ENCODE measurements at regions not wholly inside any gene's neighbourhood (a gene's known extent, or its start where the extent isn't known, plus 50 kb on each side); places are given as distances from the start of the nearest gene placed in this dataset.

DNA sequence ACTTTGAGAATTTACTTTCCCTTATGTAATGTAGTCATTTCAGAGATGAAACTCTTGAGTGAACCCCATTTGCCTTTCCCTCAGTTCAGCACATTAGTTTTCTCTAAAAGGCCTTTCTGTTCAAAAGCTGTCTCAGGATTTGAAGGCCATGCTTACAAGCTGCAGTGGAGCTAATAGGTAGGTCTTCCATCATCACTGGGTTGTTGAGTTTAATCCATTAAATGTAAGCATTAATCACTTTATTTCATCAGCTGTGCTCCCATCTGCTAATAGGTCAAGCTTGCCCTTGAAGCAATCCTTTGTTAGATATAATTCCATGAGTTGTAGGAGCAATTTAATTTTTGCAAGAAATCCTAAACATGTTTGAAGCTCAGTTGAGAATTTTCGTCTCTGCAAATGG lies 422.2 kb upstream of the ZP4 start:
- Mint-ChIP-seq H3K4me3 (no peak overlapping the region), H3K9me3 (peaks cover 25% of the 10 kb centered on the region), H3K36me3 (peaks cover under 1% of the 10 kb centered on the region; the same call in 1 of the 2 replicates), H3K27me3 (ENCODE audit: low read depth) (no peaks in the 10 kb centered on the region), H3K4me1 (no peaks in the 10 kb centered on the region), H3K27ac (no peak overlapping the region)
- ATAC-seq = no peak
- TF ChIP-seq, protein P1, sequence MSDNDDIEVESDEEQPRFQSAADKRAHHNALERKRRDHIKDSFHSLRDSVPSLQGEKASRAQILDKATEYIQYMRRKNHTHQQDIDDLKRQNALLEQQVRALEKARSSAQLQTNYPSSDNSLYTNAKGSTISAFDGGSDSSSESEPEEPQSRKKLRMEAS (CRISPR knock-in tag; IDR thresholded peaks at IDR 0.05) = no peak
- TF ChIP-seq ZNF423 (CRISPR knock-in tag; IDR thresholded peaks at IDR 0.05) (no peak), ATF1 (CRISPR knock-in tag; IDR thresholded peaks at IDR 0.05) (no peak)
- TF ChIP-seq, protein P2, sequence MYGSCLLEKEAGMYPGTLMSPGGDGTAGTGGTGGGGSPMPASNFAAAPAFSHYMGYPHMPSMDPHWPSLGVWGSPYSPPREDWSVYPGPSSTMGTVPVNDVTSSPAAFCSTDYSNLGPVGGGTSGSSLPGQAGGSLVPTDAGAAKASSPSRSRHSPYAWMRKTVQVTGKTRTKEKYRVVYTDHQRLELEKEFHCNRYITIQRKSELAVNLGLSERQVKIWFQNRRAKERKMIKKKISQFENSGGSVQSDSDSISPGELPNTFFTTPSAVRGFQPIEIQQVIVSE (CRISPR knock-in tag; IDR thresholded peaks at IDR 0.05; ENCODE audit: borderline replicate concordance) = no peak
- TF ChIP-seq, protein P3, sequence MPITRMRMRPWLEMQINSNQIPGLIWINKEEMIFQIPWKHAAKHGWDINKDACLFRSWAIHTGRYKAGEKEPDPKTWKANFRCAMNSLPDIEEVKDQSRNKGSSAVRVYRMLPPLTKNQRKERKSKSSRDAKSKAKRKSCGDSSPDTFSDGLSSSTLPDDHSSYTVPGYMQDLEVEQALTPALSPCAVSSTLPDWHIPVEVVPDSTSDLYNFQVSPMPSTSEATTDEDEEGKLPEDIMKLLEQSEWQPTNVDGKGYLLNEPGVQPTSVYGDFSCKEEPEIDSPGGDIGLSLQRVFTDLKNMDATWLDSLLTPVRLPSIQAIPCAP (CRISPR knock-in tag; IDR thresholded peaks at IDR 0.05) = no peak
- TF ChIP-seq, protein P4, sequence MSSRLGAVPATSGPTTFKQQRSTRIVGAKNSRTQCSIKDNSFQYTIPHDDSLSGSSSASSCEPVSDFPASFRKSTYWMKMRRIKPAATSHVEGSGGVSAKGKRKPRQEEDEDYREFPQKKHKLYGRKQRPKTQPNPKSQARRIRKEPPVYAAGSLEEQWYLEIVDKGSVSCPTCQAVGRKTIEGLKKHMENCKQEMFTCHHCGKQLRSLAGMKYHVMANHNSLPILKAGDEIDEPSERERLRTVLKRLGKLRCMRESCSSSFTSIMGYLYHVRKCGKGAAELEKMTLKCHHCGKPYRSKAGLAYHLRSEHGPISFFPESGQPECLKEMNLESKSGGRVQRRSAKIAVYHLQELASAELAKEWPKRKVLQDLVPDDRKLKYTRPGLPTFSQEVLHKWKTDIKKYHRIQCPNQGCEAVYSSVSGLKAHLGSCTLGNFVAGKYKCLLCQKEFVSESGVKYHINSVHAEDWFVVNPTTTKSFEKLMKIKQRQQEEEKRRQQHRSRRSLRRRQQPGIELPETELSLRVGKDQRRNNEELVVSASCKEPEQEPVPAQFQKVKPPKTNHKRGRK (CRISPR knock-in tag; IDR thresholded peaks at IDR 0.05; ENCODE audit: borderline replicate concordance) = no peak
- TF ChIP-seq, protein P5, sequence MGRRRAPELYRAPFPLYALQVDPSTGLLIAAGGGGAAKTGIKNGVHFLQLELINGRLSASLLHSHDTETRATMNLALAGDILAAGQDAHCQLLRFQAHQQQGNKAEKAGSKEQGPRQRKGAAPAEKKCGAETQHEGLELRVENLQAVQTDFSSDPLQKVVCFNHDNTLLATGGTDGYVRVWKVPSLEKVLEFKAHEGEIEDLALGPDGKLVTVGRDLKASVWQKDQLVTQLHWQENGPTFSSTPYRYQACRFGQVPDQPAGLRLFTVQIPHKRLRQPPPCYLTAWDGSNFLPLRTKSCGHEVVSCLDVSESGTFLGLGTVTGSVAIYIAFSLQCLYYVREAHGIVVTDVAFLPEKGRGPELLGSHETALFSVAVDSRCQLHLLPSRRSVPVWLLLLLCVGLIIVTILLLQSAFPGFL (CRISPR knock-in tag; IDR thresholded peaks at IDR 0.05; ENCODE audit: borderline replicate concordance) = no peak
- DNase-seq (ENCODE audit: low spot score) = no peak
- POLR2A ChIA-PET = interaction anchor here (0.6 kb wide), 1 partner anchor 462 kb away, joined by 5 read pairs; no protein-coding TSS in a partner anchor
- CTCF ChIA-PET = no interaction called here

DNA sequence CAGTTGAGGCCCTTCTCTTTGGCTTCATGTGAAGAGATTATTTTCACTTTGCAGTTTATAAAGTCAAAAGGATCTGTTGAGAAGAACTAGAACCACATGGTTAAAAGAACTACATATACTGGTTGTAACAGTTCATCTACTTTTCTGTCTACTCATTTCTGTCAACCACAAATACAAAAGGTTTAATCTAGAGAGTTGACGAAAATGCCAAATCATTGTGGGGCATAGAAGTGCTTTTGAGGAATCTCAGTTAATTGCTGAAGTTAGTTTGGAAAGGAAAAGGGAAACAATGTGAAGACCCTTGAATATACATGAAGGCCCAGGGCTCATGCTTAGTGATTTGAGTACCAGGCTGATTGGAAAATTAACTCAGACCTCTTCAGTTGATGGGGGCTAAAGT lies 415.7 kb upstream of the ZP4 start:
- ATAC-seq (no peak), DNase-seq (ENCODE audit: low spot score) (no peak)
- H3K4me1 Mint-ChIP-seq = no peaks in the 10 kb centered on the region
- H3K27ac Mint-ChIP-seq = no peak overlapping the region
- peaks cover 26% of the 10 kb centered on the region for H3K9me3 Mint-ChIP-seq
- CTCF ChIA-PET = no interaction called here
- H3K4me3 Mint-ChIP-seq = no peak overlapping the region
- POLR2A ChIA-PET = no interaction called here
- H3K36me3 Mint-ChIP-seq = peaks cover 9% of the 10 kb centered on the region; the same call in 1 of the 2 replicates
- no peaks in the 10 kb centered on the region; the same call in 1 of the 2 replicates for H3K27me3 Mint-ChIP-seq (ENCODE audit: low read depth)
- TF ChIP-seq OVOL2 (CRISPR knock-in tag; IDR thresholded peaks at IDR 0.05; ENCODE audit: borderline replicate concordance) (no peak), NR1H2 (CRISPR knock-in tag; IDR thresholded peaks at IDR 0.05) (no peak), EMX1 (CRISPR knock-in tag; IDR thresholded peaks at IDR 0.05) (no peak), ETV6 (CRISPR knock-in tag; IDR thresholded peaks at IDR 0.05) (no peak), CBFB (CRISPR knock-in tag; IDR thresholded peaks at IDR 0.05; ENCODE audit: low read depth) (no peak), ZNF396 (CRISPR knock-in tag; IDR thresholded peaks at IDR 0.05; ENCODE audit: borderline replicate concordance) (no peak), CREB1 (CRISPR knock-in tag; IDR thresholded peaks at IDR 0.05) (no peak)
- TF ChIP-seq, protein P3 (CRISPR knock-in tag; IDR thresholded peaks at IDR 0.05) = no peak
- TF ChIP-seq, protein P6, sequence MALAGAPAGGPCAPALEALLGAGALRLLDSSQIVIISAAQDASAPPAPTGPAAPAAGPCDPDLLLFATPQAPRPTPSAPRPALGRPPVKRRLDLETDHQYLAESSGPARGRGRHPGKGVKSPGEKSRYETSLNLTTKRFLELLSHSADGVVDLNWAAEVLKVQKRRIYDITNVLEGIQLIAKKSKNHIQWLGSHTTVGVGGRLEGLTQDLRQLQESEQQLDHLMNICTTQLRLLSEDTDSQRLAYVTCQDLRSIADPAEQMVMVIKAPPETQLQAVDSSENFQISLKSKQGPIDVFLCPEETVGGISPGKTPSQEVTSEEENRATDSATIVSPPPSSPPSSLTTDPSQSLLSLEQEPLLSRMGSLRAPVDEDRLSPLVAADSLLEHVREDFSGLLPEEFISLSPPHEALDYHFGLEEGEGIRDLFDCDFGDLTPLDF (CRISPR knock-in tag; IDR thresholded peaks at IDR 0.05) = no peak
- TF ChIP-seq, protein P7, sequence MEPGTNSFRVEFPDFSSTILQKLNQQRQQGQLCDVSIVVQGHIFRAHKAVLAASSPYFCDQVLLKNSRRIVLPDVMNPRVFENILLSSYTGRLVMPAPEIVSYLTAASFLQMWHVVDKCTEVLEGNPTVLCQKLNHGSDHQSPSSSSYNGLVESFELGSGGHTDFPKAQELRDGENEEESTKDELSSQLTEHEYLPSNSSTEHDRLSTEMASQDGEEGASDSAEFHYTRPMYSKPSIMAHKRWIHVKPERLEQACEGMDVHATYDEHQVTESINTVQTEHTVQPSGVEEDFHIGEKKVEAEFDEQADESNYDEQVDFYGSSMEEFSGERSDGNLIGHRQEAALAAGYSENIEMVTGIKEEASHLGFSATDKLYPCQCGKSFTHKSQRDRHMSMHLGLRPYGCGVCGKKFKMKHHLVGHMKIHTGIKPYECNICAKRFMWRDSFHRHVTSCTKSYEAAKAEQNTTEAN (CRISPR knock-in tag; IDR thresholded peaks at IDR 0.05) = no peak
- TF ChIP-seq, protein P8, sequence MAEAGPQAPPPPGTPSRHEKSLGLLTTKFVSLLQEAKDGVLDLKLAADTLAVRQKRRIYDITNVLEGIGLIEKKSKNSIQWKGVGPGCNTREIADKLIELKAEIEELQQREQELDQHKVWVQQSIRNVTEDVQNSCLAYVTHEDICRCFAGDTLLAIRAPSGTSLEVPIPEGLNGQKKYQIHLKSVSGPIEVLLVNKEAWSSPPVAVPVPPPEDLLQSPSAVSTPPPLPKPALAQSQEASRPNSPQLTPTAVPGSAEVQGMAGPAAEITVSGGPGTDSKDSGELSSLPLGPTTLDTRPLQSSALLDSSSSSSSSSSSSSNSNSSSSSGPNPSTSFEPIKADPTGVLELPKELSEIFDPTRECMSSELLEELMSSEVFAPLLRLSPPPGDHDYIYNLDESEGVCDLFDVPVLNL (CRISPR knock-in tag; IDR thresholded peaks at IDR 0.05; ENCODE audit: borderline replicate concordance, low read depth) = no peak
- TF ChIP-seq, protein P9, sequence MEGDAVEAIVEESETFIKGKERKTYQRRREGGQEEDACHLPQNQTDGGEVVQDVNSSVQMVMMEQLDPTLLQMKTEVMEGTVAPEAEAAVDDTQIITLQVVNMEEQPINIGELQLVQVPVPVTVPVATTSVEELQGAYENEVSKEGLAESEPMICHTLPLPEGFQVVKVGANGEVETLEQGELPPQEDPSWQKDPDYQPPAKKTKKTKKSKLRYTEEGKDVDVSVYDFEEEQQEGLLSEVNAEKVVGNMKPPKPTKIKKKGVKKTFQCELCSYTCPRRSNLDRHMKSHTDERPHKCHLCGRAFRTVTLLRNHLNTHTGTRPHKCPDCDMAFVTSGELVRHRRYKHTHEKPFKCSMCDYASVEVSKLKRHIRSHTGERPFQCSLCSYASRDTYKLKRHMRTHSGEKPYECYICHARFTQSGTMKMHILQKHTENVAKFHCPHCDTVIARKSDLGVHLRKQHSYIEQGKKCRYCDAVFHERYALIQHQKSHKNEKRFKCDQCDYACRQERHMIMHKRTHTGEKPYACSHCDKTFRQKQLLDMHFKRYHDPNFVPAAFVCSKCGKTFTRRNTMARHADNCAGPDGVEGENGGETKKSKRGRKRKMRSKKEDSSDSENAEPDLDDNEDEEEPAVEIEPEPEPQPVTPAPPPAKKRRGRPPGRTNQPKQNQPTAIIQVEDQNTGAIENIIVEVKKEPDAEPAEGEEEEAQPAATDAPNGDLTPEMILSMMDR (IDR thresholded peaks at IDR 0.05) = no peak
- TF ChIP-seq, protein P10, sequence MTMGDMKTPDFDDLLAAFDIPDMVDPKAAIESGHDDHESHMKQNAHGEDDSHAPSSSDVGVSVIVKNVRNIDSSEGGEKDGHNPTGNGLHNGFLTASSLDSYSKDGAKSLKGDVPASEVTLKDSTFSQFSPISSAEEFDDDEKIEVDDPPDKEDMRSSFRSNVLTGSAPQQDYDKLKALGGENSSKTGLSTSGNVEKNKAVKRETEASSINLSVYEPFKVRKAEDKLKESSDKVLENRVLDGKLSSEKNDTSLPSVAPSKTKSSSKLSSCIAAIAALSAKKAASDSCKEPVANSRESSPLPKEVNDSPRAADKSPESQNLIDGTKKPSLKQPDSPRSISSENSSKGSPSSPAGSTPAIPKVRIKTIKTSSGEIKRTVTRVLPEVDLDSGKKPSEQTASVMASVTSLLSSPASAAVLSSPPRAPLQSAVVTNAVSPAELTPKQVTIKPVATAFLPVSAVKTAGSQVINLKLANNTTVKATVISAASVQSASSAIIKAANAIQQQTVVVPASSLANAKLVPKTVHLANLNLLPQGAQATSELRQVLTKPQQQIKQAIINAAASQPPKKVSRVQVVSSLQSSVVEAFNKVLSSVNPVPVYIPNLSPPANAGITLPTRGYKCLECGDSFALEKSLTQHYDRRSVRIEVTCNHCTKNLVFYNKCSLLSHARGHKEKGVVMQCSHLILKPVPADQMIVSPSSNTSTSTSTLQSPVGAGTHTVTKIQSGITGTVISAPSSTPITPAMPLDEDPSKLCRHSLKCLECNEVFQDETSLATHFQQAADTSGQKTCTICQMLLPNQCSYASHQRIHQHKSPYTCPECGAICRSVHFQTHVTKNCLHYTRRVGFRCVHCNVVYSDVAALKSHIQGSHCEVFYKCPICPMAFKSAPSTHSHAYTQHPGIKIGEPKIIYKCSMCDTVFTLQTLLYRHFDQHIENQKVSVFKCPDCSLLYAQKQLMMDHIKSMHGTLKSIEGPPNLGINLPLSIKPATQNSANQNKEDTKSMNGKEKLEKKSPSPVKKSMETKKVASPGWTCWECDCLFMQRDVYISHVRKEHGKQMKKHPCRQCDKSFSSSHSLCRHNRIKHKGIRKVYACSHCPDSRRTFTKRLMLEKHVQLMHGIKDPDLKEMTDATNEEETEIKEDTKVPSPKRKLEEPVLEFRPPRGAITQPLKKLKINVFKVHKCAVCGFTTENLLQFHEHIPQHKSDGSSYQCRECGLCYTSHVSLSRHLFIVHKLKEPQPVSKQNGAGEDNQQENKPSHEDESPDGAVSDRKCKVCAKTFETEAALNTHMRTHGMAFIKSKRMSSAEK (CRISPR knock-in tag; IDR thresholded peaks at IDR 0.05; ENCODE audit: borderline replicate concordance) = no peak
